K562 (cell line): ENCODE measurements at regions not wholly inside any gene's neighbourhood (a gene's known extent, or its start where the extent isn't known, plus 50 kb on each side); places are given as distances from the start of the nearest gene placed in this dataset.

Experiments used
- ATAC-seq: fragments of 200-7000 bp; cut with Tn5 transposase; 3 replicates; pipeline ENCODE4 v1.9.1; 2020; ENCODE audit warnings: moderate library complexity
- BruUV-seq: library from RNA; stranded (reverse); fragments of 400-500 nt; replicated peaks from 2 replicates; lab custom pipeline; 2021; lab: Mats Ljungman, UMichigan
- CTCF ChIA-PET: fragments of 300-600 bp; formaldehyde crosslinking; extraction: SDS; loops from one replicate; lab custom pipeline; 2021; ENCODE audit warnings: low intra/inter-chr PET ratio; lab: Yijun Ruan, JAX
- POLR2A ChIA-PET: fragments of 300-600, 350-650 bp; sonication (Branson Sonifier 250); formaldehyde crosslinking; extraction: SDS; loops from one replicate; lab custom pipeline; 2021; ENCODE audit warnings: antibody characterized with exemption, inconsistent platforms; lab: Yijun Ruan, JAX
- DNase-seq, 4 experiments: peaks; one replicate each; pipeline versions ENCODE4 v3.0.0 to v3.0.0-alpha.2; 2011 to 2018; ENCODE audit warnings: low spot score in 3 of 4, mixed read lengths in 3 of 4; ENCODE audit errors: extremely low read depth in 1 of 4
- FAIRE-seq: peaks from 2 replicates; lab custom pipeline; 2011; peaks lifted over from hg19 to GRCh38; lab: Jason Lieb, UNC
- H2AFZ ChIP-seq: 2 replicates; pipeline ENCODE4 v1.6.0; 2011; ENCODE audit warnings: low read depth, low read length, control low read depth, inconsistent platforms
- H3K27ac ChIP-seq: fragments of 200-600 bp; 3 replicates; pipeline ENCODE4 v1.8.0; 2011; ENCODE audit warnings: low read depth, mild to moderate bottlenecking, control low read depth, inconsistent platforms, low read length, moderate library complexity, mixed read lengths; ENCODE audit errors: extremely low read depth
- H3K27me3 ChIP-seq, 2 experiments: fragments of 300-600 bp in 1 of 2; 2 replicates in 1 of 2; 3 replicates in 1 of 2; pipeline versions ENCODE4 v1.6.0 to v1.8.0; 2011; ENCODE audit warnings: inconsistent platforms in 2 of 2, low read length in 2 of 2, mild to moderate bottlenecking in 1 of 2, mixed read lengths in 1 of 2, moderate library complexity in 1 of 2; ENCODE audit not compliant: control insufficient read depth in 2 of 2, insufficient read depth in 2 of 2
- H3K36me3 ChIP-seq: fragments of 300-600 bp; 3 replicates; pipeline ENCODE4 v1.8.0; 2011; ENCODE audit warnings: mild to moderate bottlenecking, low read length, inconsistent platforms; ENCODE audit not compliant: control insufficient read depth, insufficient read depth
- H3K4me1 ChIP-seq, 2 experiments: fragments of 200-600 bp in 1 of 2; replicated peaks in 1 of 2; 2 replicates in 1 of 2; 3 replicates in 1 of 2; pipeline versions ENCODE4 v1.5.1 to v1.8.0; 2011; ENCODE audit warnings: inconsistent platforms in 2 of 2, low read length in 2 of 2, mild to moderate bottlenecking in 1 of 2, mixed read lengths in 1 of 2, moderate library complexity in 1 of 2; ENCODE audit not compliant: control insufficient read depth in 2 of 2, insufficient read depth in 2 of 2
- H3K4me2 ChIP-seq: 2 replicates; pipeline ENCODE4 v1.6.1; 2011; ENCODE audit warnings: low read length, control low read depth, inconsistent platforms, mixed read lengths; ENCODE audit not compliant: insufficient read depth
- H3K4me3 ChIP-seq: fragments of 200-600 bp; sonication (generic), shearing (Covaris generic); 2 replicates; pipeline ENCODE4 v1.5.1; 2016; ENCODE audit warnings: control low read depth, inconsistent platforms
- H3K79me2 ChIP-seq: fragments of 200-600 bp; 3 replicates; pipeline ENCODE4 v1.8.0; 2011; ENCODE audit warnings: low read length, inconsistent platforms; ENCODE audit not compliant: control insufficient read depth, insufficient read depth
- H3K9ac ChIP-seq, 2 experiments: 2 replicates each; pipeline versions ENCODE4 v1.6.0 to v1.6.1; 2011; ENCODE audit warnings: low read depth in 2 of 2, low read length in 2 of 2, control low read depth in 1 of 2, inconsistent platforms in 1 of 2, mild to moderate bottlenecking in 1 of 2, mixed read lengths in 1 of 2; ENCODE audit not compliant: insufficient read depth in 1 of 2
- H3K9me1 ChIP-seq: one replicate; pipeline ENCODE4 v1.6.0; 2011; ENCODE audit warnings: inconsistent platforms, mild to moderate bottlenecking, low read length, moderate library complexity; ENCODE audit not compliant: control insufficient read depth, insufficient read depth
- H3K9me3 ChIP-seq: replicated peaks from 2 replicates; pipeline ENCODE4 v1.5.1; 2011; ENCODE audit warnings: low read depth, low read length, inconsistent platforms; ENCODE audit not compliant: control insufficient read depth, insufficient read depth
- H4K20me1 ChIP-seq: replicated peaks from 2 replicates; pipeline ENCODE4 v1.6.1; 2011; ENCODE audit warnings: low read length, inconsistent platforms, mixed read lengths; ENCODE audit not compliant: control insufficient read depth, insufficient read depth
- ESRRA ChIP-seq: fragments of 450-650 bp; IDR thresholded peaks from 2 replicates; pipeline ENCODE4 v1.6.1; 2014; ENCODE audit warnings: low read depth, mild to moderate bottlenecking, moderate library complexity, borderline replicate concordance
- YY1 ChIP-seq, 3 experiments: IDR thresholded peaks; 2 replicates each; pipeline ENCODE4 v1.6.1; 2011; ENCODE audit warnings: low read length in 2 of 3, mild to moderate bottlenecking in 2 of 3, moderate library complexity in 2 of 3, borderline replicate concordance in 1 of 3, control low read depth in 1 of 3, low read depth in 1 of 3; ENCODE audit not compliant: insufficient read depth in 3 of 3, insufficient replicate concordance in 2 of 3, control insufficient read depth in 1 of 3, insufficient read length in 1 of 3; ENCODE audit errors: extremely low read depth in 1 of 3
- ZNF324 ChIP-seq: fragments of 250-450 bp; sonication (Bioruptor Pico); IDR thresholded peaks from 2 replicates; pipeline ENCODE4 v1.4.0; 2020; ENCODE audit warnings: mild to moderate bottlenecking
- ZNF408 ChIP-seq: fragments of 250-450 bp; sonication (Bioruptor Pico); IDR thresholded peaks from 2 replicates; pipeline ENCODE4 v1.4.0; 2020; ENCODE audit warnings: low read depth, mild to moderate bottlenecking, moderate library complexity
- WGBS: fragments of 100-300 bp; shearing (Covaris generic); methylation state at CpG from one replicate; pipeline ENCODE4 v1.1.6; 2016; ENCODE audit warnings: low coverage, mixed read lengths; ENCODE audit not compliant: insufficient coverage; ENCODE audit errors: missing lambda C conversion rate; 5-methylcytosine and 5-hydroxymethylcytosine counted together
- in situ Hi-C: fragments of 300-500 bp; cut with MboI; formaldehyde crosslinking; loops from 4 replicates; pipeline ENCODE4 v1.15.0; 2018; ENCODE audit warnings: inconsistent platforms, mixed read lengths
- intact Hi-C: fragments of 100-400 bp; cut with micrococcal nuclease; formaldehyde crosslinking; loops from 2 replicates; pipeline ENCODE4 v1.14.2; 2022
- TF ChIP-seq, protein P1 (sequence below): fragments of 250-450 bp; sonication (Bioruptor Pico); IDR thresholded peaks from 2 replicates; pipeline ENCODE4 v1.9.0; 2021; ENCODE audit warnings: mild to moderate bottlenecking
- TF ChIP-seq, protein P2 (sequence below): fragments of 150-350 bp; IDR thresholded peaks from 2 replicates; pipeline ENCODE4 v1.6.1; 2014; ENCODE audit warnings: low read depth, mild to moderate bottlenecking, low read length, borderline replicate concordance

DNA sequence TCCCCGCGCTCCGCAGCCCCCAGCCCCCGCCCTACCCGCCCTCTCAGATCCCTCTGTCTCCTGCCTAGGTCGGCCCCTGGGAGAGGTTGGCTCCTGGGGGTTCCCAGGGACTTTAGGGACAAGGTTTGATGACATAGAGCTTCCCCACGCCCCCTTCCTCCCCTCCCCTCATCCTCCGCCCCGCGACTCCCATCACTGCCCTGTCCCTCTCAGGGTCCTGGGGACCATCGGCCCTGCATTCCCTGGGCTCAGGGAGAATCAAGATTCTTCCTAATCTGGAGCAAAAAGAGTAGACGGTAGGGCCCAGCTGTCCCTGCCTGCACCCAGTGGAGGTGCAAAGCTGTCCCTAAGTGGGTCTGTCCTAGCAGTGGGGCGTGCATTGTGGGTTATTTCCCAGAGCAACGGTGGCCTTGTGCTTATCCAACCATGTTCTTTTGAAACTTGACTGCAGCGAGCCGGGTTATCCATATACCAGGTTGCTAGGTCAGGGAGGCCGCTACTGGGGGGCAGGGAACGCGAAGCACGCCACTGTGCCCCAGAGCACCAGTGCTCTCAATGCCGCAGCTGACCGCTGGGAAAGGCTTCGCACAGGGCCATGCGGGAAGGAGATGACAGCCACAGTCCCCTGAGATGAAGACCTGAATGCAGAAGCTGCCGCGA is 124.4 kb upstream of the PRMT8 start:
- in situ Hi-C loops, result no loop called here
- FAIRE-seq, result no peak
- H3K27me3 ChIP-seq, result peaks cover 5 to 28% of the 10 kb centered on the region in 2 experiments; a peak in 4 of 5 replicates

More for the DNA sequence above, 124.4 kb upstream of the PRMT8 start:
- 3% methylated on average over 13 of the region's 26 CpGs for WGBS
- CTCF ChIA-PET, result no interaction called here
- no peaks in the 10 kb centered on the region for H3K36me3 ChIP-seq
- no peak for DNase-seq
- H3K27ac ChIP-seq, result no peak overlapping the region
- POLR2A ChIA-PET, result no interaction called here
- intact Hi-C loops, result no loop called here
- H3K9me1 ChIP-seq, result no peaks in the 10 kb centered on the region
- no peak overlapping the region for H3K4me3 ChIP-seq
- no peak overlapping the region for H3K9ac ChIP-seq
- H3K4me2 ChIP-seq, result no peak overlapping the region
- no TSS peak for BruUV-seq
- TF ChIP-seq, protein P1, sequence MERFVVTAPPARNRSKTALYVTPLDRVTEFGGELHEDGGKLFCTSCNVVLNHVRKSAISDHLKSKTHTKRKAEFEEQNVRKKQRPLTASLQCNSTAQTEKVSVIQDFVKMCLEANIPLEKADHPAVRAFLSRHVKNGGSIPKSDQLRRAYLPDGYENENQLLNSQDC (CRISPR knock-in tag), result no peak
- TF ChIP-seq ZNF408 (CRISPR knock-in tag), result no peak
- TF ChIP-seq ZNF324 (CRISPR knock-in tag), result no peak
- TF ChIP-seq, protein P2, sequence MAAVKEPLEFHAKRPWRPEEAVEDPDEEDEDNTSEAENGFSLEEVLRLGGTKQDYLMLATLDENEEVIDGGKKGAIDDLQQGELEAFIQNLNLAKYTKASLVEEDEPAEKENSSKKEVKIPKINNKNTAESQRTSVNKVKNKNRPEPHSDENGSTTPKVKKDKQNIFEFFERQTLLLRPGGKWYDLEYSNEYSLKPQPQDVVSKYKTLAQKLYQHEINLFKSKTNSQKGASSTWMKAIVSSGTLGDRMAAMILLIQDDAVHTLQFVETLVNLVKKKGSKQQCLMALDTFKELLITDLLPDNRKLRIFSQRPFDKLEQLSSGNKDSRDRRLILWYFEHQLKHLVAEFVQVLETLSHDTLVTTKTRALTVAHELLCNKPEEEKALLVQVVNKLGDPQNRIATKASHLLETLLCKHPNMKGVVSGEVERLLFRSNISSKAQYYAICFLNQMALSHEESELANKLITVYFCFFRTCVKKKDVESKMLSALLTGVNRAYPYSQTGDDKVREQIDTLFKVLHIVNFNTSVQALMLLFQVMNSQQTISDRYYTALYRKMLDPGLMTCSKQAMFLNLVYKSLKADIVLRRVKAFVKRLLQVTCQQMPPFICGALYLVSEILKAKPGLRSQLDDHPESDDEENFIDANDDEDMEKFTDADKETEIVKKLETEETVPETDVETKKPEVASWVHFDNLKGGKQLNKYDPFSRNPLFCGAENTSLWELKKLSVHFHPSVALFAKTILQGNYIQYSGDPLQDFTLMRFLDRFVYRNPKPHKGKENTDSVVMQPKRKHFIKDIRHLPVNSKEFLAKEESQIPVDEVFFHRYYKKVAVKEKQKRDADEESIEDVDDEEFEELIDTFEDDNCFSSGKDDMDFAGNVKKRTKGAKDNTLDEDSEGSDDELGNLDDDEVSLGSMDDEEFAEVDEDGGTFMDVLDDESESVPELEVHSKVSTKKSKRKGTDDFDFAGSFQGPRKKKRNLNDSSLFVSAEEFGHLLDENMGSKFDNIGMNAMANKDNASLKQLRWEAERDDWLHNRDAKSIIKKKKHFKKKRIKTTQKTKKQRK, result no peak
- TF ChIP-seq ESRRA, result no peak
- TF ChIP-seq YY1 (IDR thresholded peaks at IDR 0.05; ENCODE audit: borderline replicate concordance in 1 of 3, control insufficient read depth in 1 of 3, extremely low read depth in 1 of 3, insufficient read depth in 3 of 3, insufficient read length in 1 of 3, insufficient replicate concordance in 2 of 3, low read depth in 1 of 3, low read length in 2 of 3), result no peak
- TF ChIP-seq, all 486 proteins: peak for 0
- no peak for ATAC-seq
- no peaks in the 10 kb centered on the region for H3K79me2 ChIP-seq
- no peaks in the 10 kb centered on the region for H3K9me3 ChIP-seq
- H4K20me1 ChIP-seq, result no peaks in the 10 kb centered on the region
- H2AFZ ChIP-seq, result no peak overlapping the region
- no peaks in the 10 kb centered on the region for H3K4me1 ChIP-seq
